ENCODE measurements at regions not wholly inside any gene's neighbourhood (a gene's known extent, or its start where the extent isn't known, plus 50 kb on each side); places are given as distances from the start of the nearest gene placed in this dataset.

DNA sequence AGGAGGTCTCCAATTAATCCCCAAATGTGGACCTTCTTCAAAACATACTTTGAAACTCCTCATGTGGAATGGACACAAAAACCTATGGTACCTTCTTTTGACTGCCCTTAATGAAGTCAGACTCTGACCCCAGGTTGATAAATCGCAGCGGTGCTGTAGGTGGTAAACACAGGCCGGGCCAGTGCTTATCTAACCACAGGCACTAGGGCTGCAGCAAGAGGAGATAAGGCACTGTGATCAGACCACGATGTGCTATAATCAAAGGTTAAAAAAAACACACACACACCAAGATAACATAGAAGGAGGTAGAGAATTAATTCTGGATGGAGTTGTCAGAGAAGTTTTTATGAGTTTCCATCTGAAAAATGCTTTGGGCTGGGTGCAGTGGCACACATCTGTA is 52.3 kb upstream of the SIPA1L2 start:
- DNase-seq: no peak

- no peak for DNase-seq
These were observed 54.6 kb upstream of the SIPA1L2 start for GRCh38 chr1:232684371-232685105.

DNA sequence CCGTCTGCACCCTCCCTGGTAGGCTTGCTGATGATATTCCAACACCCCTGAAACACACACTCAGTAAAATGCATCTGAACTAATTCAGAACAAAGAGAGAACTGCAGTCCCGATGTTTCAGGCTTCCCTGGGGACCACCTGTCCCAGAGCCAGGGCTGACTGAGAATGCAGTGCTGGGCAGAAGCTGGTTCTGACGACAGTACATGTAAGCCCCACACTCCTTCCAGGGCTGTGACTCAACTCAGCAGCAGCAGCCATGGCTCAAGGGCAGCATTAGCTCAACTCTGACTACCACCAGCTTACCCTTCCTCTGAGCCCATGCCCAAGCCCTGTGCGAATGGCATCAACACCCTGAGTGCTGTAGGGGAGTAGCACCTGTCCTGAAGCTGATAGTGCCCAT is 56.4 kb upstream of the SIPA1L2 start:
- DNase-seq: no peak

DNA sequence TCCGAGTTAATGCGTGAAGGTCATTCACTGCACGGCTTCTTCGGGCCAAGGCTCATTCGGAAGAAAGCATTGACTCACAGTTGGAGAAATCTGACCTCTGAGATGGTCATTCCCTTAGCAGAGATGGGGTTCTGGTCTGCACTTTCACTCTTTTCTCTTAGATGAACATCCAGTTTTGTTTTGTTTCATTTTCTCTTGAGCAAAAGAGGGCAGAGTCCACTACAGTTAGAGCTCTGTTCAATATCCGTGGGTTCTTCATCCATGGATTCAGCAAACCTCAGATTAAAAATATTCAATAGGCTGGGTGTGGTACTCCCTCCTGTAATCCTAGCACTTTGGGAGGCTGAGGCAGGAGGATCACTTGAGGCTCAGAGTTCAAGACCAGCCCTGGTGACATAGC is 57.4 kb upstream of the SIPA1L2 start:
- no peak for DNase-seq

DNA sequence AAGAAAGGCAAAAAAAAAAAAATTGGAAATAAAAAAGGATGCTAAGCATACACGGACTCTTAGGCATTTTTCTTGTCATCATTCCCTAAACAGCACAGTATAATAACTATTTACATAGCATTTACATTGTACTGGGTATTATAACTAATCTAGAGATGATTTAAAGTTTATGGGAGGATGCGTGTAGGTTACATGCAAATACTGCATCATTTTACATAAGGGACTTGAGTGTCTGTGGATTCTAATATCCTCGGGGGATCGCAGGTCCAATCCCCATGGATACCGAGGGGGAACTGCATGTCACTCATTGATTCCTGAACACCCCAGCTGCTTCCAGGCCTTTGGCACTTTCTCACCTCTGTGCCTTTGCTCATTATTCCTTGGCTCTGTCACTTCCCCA is 57.8 kb upstream of the SIPA1L2 start:
- no peak for DNase-seq

DNA sequence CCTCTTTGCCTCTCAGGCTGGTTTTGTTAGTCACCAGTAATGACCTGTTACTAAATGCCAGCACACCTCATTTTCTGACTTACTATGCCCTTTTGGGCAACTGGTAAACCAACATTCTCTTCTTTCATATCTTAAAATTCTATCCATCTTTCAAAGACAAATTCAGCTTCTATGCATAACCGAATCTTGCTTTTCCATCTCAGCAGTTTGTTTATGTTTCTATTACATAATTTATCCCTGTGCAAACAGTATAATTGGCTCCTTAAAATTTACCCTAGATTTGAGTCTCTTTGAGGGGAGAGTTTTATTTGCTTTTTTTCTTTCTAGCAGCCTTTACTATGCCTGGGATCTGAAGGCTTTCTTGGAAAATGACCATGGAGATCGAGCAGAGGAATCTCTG is 58.5 kb upstream of the SIPA1L2 start:
- DNase-seq: no peak

DNA sequence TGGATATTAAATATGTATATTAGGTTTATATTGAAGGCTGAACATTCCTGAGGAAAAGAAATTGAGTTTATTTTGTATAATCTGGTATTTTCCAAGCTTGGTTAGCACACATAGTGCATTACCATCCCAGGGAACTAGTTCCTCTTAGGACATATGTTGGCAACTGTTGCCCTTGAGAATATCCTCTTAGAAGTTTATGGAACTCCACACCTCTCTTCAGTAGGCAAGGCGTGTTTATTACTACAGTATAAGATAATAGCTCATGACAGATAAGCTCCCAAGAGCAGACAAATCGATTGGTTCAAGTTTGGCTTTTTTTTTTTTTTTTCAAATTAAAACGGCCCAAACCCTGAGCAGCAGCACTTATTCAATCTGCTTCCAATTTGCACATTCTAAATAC is 59.8 kb upstream of the SIPA1L2 start:
- no peak for DNase-seq

DNA sequence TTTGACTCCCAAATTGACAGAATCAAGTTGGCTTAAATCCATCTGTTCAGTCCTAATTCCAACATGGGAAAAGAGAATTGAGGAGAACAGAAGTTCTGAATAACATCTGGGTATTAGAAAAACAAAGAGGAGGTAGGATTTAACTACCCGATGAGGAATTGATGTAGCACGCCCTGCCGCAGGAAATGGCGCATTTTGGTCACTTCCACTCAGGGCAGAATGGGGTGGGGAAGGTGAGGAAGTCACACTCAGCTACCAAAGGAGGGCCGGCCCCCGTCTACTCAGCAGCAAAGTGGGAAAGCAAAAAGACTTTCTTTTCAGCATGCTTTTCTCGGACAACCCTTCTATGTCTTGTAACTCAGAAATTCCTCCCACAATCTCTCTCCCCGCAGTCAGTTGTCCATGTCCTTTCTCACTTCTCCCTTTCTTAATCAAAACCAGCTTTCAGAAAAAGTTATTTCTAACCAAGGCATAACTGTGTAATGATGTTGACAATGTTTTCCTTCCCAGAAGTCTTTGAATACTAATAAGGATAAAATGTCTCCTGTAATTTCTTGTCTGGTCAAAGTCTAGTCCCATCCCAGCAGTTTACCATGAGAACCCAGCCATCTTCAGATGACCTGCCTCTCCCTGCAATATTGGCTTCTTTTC is 60.5 kb upstream of the SIPA1L2 start:
- DNase-seq: no peak

DNA sequence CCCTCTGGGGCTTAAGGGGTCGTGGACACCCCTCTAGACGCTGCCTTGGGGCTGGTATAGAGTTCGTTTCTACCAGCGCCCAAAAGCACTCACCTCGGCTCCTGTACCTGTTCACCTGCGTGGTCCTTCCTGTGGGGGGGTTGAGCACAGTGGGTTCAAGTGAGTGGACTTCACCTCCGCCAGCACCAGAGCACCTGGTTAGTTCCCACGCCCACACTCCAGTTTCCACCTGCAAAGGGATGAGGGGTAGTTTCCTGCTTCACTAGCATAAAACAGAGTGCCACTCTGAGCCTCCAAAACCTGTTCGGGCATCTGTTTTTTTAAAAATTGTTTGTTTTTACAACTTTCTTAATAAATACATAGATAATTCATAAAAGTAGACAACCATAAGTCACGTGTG is 64.5 kb upstream of the SIPA1L2 start:
- no peak for DNase-seq

- no peak for DNase-seq
These were observed 65.9 kb upstream of the SIPA1L2 start for GRCh38 chr1:232695621-232696385.

GRCh38 chr1:232696466-232696865 is 66.5 kb upstream of the SIPA1L2 start:
- no peak for DNase-seq

GRCh38 chr1:232697187-232697822 is 67.4 kb upstream of the SIPA1L2 start:
- no peak for DNase-seq

- no peak for DNase-seq
These were observed 69.9 kb upstream of the SIPA1L2 start for GRCh38 chr1:232699814-232700213.

- DNase-seq: no peak
These were observed 73.0 kb upstream of the SIPA1L2 start for GRCh38 chr1:232702911-232703310.

DNA sequence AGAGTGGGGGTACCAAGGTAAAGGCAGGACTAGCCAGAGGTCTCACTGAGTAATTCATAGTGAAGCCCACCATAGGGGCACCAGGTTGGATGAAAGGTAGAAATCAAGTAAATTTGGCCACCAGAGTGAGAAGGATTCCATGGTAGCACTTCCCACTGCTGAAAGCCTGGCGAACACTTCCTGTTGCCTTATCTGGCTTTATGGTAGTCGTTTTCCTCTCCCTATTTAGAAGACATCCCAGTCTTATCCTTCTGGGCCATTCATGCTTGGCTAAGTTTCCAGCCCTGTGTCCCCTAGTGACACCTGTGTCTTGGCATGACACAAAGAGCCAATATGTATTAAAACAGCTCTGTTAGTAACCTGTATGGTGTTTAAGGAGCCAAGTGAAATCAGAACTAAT is 74.3 kb upstream of the SIPA1L2 start:
- DNase-seq: no peak

DNA sequence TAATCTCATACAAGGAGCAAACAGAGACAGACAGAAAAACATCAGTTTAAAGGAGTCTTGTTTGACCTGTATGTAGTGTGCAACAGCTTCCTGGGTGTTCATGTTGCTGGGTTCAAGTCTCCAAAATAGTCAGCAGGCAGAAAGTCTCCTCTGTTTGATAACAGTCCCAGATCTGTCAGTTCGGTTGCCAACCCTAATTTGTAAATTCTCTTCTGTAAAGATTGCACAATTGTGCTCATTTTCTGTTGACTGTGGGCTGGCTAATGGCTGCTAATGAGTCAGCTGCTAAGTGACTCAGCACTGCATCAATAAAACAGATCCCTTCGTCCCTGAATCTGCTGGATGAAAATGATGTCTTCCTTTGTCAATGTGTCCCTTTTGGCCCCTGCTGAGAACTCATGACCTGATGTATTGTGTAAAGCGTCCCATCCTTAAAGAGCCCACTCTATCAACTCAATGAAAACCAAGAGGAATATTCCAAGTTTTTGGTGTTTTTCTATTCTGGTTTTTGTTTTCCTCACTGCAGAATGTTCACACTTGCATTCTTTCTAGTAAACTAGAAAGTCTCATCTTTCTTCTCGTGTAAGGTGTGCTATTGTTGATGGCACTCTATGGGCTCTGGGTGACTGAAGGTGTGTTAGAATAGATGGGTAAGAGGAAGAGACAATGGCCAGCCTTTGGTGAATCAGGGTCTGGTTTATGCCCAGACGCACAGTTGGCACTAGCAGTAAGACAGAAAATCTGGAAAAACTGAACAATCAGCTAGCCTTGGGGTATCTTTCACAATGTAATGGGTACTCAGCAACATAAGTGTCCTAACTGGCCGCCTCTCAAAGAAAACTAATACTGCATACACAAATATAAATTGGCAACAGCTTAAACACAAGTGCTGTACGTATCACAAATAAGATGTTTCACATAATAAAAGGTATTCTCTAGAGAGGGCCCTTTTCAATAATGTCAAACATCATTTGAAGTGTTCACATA is 75.1 kb upstream of the SIPA1L2 start:
- DNase-seq: peak; percentile 3

DNA sequence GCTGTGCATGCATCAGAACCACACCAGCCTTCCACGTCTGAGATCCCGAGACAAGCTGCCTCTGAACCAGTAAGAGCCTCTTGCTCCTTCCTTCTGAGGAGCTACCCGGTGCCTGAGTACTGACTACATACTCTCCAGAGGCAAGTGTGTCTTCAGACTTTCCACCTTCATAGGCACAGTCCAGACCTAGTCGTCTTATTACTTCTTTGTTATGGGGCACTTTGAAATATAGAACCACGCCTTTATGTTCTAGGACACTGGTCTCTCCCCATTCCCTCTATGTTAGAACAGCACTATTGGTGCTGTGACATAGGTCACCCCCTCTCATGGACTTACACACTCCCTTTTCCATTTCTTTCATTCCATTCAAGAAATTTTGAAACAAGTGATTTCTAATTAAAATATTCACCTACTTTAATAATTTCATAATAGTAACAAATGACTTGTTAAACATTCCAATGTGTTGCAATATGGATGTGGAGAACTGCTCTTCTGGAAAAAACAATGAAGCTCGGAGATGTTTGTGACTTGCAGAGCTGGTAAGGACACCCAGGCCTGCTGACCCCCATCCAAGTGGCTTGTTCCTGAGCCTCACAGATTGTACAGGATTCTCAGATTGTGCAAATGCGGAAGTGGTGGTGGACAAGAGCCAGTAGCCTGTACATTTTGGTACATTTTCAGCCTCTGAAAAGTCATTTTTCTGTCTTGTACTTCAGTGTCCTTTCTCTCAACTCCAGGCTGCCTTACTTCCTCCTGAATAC is 76.1 kb upstream of the SIPA1L2 start:
- no peak for DNase-seq

GRCh38 chr1:232707142-232707541 is 77.2 kb upstream of the SIPA1L2 start:
- DNase-seq: no peak

DNA sequence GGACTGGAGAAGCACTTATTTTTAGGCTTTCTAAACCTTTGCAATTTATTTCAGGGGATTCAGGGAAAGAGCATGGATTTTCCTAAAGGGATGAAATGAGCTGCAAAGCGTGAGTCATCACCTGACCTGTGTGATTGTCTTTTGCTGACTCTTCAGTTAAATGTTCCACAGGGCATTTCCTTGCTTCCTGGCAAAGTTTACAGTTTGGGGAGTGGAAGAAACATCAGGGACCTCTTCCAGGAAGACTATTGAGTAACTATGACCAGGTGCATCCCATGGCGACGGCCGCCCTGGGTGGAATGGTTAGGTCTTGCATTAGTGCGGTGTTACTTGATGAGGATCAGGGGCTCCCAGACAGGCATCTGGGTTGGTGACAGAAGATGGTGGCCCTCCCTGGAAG is 79.5 kb upstream of the SIPA1L2 start:
- DNase-seq: no peak

DNA sequence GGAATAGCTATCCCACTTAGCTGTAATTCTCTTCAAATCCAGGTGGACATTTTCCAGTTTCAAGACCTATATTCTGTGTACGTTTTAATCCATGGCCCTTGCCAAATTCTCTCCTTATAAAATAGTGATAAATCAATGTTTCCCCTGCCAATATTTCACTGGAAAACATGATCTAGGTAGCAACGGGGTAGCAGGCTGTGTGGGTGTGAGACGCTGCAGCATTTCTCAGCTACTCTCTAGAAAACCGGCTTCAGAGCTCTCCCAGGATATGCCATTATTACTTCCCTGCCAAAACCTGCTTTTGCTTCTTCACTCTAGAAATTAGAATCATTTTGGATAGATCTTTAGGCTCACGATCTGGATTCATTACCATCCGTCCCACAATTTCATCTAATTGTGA is 82.1 kb upstream of the SIPA1L2 start:
- no peak for DNase-seq

- no peak for DNase-seq
These were observed 83.9 kb upstream of the SIPA1L2 start for GRCh38 chr1:232713785-232714184.

DNA sequence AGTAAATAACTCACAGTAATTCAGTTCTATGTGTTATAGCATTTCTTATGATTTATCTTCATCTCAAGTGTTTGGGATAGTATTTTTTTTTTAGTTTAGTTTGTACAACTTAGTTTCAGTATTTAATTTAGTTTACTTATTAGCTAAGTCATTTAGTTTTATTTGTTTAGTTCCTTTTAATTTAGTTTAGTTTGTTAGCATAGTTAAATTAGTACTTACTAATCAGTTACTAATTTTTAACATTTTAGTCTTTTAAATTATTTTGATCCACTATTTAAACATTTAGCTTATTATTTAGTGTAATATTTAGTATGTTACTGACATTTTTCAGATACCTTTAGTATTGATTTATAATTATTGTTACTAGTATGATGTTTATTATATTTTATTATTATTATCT is 85.2 kb upstream of the SIPA1L2 start:
- DNase-seq: no peak
